ENCODE measurements at regions not wholly inside any gene's neighbourhood (a gene's known extent, or its start where the extent isn't known, plus 50 kb on each side); places are given as distances from the start of the nearest gene placed in this dataset.

- no peak for DNase-seq (ENCODE audit: low read depth)
Observed at GRCh38 chr4:14241574-14241973, 614.0 kb upstream of the BOD1L1 start.

GRCh38 chr4:14247767-14248166 is 620.2 kb upstream of the BOD1L1 start:
- DNase-seq (ENCODE audit: low read depth) = no peak

- no peak for DNase-seq (ENCODE audit: low read depth)
Observed at GRCh38 chr4:14249226-14249625, 621.7 kb upstream of the BOD1L1 start.

GRCh38 chr4:14254252-14254651 is 626.7 kb upstream of the BOD1L1 start:
- DNase-seq (ENCODE audit: low read depth) = no peak

GRCh38 chr4:14254926-14255325 is 627.4 kb upstream of the BOD1L1 start:
- DNase-seq (ENCODE audit: low read depth) = no peak

DNA sequence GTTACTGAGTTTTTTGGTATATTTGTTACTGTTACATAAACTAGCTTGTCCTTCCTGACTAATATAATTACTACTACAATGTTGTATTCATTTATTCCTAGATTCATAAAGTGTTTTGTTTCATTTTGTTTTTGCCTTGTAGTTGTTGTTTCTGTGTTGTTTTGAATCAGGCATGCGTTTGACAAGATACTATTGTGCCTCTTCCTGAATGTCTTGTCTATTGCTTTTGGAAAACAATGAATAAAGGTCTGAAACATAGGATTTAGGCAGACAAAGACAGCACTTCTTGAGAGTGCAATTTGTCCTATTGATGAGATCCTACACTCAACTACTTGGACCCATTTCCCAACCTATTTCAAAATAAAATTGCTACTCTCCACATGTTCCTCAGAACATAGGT is 630.4 kb upstream of the BOD1L1 start:
- no peak for DNase-seq (ENCODE audit: low read depth)

DNA sequence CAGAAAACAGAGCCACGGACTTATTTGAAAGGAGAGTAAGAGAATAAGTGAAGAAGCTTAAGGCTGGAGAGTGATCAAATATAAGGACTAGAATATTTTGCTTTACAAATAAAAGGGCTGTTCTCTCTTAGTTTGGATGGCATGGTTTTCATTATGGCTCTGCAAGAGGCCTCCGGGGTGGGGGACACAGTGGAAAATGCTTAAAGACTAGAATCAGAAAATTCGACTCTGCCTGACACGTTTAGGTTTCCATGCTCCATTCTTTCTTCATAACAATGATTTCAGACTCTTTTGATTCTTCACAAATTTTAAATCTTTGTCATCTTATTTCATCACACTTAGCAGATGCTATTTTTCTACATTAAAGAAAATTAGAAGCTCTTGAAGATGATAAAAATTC is 632.4 kb upstream of the BOD1L1 start:
- DNase-seq (ENCODE audit: low read depth) = peak; percentile 51

DNA sequence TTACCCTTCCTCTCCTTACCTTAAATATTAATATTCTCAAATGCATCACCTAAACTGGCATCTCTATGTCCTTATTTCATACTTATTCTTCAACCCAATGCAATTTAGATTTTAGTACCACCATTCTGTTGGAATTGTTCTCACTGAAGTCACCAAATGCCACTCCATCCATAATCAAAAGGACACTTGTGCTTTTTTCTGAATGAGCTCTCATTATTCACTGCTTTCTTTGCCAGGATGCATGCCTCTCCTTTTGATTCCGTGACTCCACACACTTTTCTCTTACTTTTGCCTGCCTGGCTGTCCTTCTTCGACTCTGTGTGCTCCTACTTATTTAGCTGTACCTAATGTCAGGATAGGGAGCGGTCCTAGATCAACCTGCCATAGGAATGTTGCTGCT is 633.1 kb upstream of the BOD1L1 start:
- DNase-seq (ENCODE audit: low read depth) = no peak

GRCh38 chr4:14262221-14262620 is 634.7 kb upstream of the BOD1L1 start:
- no peak for DNase-seq (ENCODE audit: low read depth)

DNA sequence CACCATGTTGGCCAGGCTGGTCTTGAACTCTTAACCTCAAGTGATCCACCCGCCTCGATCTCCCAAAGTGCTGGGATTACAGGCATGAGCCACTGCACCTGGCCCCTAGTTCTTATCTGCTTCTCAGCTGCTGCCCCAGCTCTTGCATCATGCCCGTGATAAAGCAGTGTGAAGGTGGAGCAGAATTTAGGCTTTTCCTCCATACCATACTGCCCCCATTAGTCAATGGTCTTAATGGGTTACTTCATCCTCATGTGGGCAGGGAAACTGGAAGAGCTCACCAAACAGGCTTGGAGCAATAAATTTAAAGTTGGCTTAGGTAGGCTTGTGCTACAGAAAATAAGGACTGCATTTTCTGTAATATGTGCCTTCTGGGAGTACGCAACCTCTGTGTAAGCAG is 636.9 kb upstream of the BOD1L1 start:
- DNase-seq (ENCODE audit: low read depth) = no peak

DNA sequence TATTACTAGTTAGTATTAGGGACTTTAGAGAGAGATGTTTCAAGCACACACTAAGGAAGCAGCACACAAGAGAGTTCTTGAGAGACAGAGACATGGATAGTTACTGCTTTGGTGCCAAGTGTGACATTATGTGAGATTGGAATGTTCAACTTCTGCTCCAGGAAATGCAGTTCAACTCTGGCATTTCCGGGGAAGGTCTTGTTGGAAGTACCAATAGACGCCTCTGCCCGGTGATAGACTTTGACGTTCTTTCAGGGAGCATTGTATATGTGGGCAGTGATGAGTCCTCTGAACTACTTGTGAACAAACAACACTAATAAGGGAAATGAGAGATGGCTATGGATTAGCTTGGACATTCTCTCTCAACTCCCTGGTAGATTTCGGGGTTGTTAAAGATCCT is 638.1 kb upstream of the BOD1L1 start:
- no peak for DNase-seq (ENCODE audit: low read depth)

- DNase-seq (ENCODE audit: low read depth) = no peak
Observed at GRCh38 chr4:14267373-14268060, 640.0 kb upstream of the BOD1L1 start.

DNA sequence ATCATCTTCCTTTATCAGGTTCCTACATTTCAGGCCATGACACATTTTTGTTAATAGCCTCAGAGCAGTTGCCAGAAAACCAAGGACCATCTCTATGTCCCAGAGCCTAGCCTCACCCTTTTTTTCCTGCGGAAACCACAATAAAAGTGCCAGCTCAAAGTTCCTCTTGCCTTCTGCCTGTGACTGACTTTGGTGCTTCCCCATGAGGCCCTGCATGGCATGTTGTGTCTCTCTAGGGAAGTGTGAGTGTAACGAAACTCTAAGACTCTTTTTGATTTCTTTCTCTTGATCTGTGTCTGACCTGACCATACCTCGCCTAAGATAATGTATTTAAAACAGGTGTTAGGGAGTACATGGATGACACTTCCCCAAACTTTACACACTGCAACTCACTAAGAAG is 642.3 kb upstream of the BOD1L1 start:
- no peak for DNase-seq (ENCODE audit: low read depth)

- DNase-seq (ENCODE audit: low read depth) = no peak
Observed at GRCh38 chr4:14272206-14272605, 644.7 kb upstream of the BOD1L1 start.

- DNase-seq (ENCODE audit: low read depth) = no peak
Observed at GRCh38 chr4:14277505-14277904, 650.0 kb upstream of the BOD1L1 start.

GRCh38 chr4:14280567-14280966 is 653.0 kb upstream of the BOD1L1 start:
- DNase-seq (ENCODE audit: low read depth) = no peak

DNA sequence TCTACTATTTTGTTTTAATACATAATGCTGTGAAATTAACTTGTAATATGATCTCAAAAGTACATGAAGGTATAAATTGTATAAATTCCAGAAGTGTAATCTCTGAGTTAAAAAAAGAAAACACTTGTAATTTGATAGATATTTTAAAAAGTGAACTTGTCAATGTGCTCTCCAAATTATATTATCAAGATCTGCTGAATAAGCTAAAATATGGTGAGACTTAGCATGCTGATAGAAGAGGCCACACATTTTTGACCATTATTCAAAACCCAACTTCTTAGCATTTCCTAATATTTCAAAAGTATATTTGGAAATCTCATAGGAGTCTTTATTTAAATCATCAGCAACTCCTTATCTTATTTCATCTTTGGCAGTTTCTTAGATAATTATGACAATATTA is 657.1 kb upstream of the BOD1L1 start:
- no peak for DNase-seq (ENCODE audit: low read depth)

GRCh38 chr4:14289708-14290107 is 662.2 kb upstream of the BOD1L1 start:
- DNase-seq (ENCODE audit: low read depth) = no peak

DNA sequence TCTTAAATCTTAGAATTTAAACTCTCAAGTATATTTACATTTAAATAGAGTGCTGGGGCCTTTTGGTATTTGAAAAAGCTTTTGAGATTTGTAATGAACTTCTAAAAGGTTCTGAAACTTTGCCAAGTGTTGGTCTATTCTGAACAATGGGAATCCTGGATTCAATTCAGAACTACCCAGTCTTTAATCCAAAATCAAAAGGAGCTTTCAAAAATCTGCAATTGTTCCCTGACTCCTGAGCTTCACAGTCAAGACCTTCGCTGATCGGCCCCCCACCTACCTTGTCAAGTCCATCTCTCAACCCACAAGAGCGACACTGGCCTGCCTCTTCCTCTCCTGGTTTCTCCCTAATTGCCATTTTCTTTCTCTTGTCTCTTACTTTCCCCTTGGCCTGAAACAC is 666.1 kb upstream of the BOD1L1 start:
- no peak for DNase-seq (ENCODE audit: low read depth)

- peak; percentile 6 for DNase-seq (ENCODE audit: low read depth)
Observed at GRCh38 chr4:14294611-14295010, 667.1 kb upstream of the BOD1L1 start.

GRCh38 chr4:14299166-14299565 is 671.6 kb upstream of the BOD1L1 start:
- no peak for DNase-seq (ENCODE audit: low read depth)

DNA sequence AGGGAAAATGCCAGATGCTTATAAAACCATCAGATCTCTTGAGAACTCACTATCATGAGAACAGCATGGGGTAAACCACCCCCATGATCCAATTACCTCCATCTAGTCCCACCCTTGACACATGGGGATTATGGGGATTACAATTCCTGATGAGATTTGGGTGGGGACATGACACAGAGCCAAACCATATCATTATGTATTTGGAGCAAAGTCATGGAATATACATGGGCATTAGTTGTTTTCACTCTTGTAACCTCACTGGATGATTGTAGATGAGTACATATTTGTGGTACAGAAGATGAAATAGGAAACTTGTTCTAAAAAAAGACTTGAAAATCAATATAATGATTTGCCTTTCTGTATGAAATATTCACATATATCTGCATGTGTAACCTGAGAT is 674.5 kb upstream of the BOD1L1 start:
- no peak for DNase-seq (ENCODE audit: low read depth)

GRCh38 chr4:14303856-14304255 is 676.3 kb upstream of the BOD1L1 start:
- DNase-seq (ENCODE audit: low read depth) = no peak

DNA sequence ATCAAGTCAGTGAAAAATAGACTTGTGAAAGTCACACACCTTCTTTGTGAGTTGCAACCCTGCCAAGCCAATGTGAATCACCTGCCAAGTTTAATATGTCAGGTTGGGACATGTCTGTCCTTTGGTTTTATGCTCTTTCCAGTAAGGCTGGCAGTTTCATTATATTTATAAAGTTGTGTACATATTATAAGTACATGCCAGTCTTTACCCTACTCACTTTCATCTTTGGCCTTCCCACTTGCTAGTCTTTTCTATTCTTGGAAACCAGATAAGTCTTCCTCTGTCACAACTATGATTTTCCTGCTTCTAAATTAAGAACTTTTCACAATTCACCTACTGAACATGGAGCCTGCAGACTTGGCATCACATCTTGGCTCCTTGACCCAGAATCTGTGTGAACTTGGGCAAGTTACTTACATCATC is 680.7 kb upstream of the BOD1L1 start:
- no peak for DNase-seq (ENCODE audit: low read depth)

DNA sequence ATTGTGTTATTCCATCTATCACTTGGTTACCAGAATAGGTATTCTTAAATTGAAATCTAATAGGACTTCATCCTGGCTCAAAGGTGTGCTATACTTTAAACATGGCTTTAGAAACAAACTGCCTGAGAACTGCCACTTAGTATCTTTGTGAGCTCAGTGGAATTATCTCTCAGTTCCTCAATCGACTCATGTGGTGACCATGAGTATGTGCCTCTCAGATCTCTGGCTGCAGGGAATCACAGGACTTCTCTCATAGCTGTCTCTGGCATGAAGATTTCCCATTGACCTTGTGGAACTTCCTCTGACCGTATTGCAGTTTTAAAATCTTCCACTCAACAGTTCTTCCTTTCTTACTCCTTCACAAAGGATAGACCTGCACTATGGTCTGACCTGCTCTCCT is 681.9 kb upstream of the BOD1L1 start:
- no peak for DNase-seq (ENCODE audit: low read depth)
